ENCODE measurements at regions not wholly inside any gene's neighbourhood (a gene's known extent, or its start where the extent isn't known, plus 50 kb on each side); places are given as distances from the start of the nearest gene placed in this dataset.

DNA sequence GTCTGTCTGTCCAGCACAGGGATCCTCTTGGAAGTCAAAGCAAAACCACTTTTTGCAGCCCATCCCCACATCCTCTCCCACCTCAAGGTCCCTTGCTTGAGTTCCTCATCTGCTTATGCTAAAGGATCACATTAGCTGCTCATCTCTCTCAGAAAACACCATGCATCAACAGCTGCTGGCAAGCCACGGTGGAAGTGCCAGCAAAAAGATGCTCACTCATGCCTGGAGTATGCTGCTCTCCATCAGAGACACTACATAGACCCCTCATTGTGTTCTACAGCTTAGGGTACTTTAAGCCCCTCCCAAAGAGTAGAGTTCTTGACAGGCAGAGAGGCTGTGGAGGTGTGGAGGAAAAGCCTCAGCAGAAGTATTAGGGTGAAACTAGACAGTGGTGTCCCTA is 94.6 kb upstream of the COL8A1 start:
- Histone ChIP-seq H3K27ac (no peak overlapping the region), H3K4me1 (peaks cover 0 to 24% (median 0%) of the 10 kb centered on the region in 3 donors), H3K36me3 (no peaks in the 10 kb centered on the region), H3K4me3 (no peak overlapping the region), H3K27me3 (no peaks in the 10 kb centered on the region), H3K9me3 (no peaks in the 10 kb centered on the region)
- TF ChIP-seq POLR2A (IDR thresholded peaks at IDR 0.05) = no peak
- TF ChIP-seq, protein P1, sequence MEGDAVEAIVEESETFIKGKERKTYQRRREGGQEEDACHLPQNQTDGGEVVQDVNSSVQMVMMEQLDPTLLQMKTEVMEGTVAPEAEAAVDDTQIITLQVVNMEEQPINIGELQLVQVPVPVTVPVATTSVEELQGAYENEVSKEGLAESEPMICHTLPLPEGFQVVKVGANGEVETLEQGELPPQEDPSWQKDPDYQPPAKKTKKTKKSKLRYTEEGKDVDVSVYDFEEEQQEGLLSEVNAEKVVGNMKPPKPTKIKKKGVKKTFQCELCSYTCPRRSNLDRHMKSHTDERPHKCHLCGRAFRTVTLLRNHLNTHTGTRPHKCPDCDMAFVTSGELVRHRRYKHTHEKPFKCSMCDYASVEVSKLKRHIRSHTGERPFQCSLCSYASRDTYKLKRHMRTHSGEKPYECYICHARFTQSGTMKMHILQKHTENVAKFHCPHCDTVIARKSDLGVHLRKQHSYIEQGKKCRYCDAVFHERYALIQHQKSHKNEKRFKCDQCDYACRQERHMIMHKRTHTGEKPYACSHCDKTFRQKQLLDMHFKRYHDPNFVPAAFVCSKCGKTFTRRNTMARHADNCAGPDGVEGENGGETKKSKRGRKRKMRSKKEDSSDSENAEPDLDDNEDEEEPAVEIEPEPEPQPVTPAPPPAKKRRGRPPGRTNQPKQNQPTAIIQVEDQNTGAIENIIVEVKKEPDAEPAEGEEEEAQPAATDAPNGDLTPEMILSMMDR (IDR thresholded peaks at IDR 0.05) = no peak
- WGBS, 2 donors = 0% methylated on average over 1 of the region's 1 CpG
- DNase-seq = no peak
- intact Hi-C loops (cut with DNase I) = no loop called here

DNA sequence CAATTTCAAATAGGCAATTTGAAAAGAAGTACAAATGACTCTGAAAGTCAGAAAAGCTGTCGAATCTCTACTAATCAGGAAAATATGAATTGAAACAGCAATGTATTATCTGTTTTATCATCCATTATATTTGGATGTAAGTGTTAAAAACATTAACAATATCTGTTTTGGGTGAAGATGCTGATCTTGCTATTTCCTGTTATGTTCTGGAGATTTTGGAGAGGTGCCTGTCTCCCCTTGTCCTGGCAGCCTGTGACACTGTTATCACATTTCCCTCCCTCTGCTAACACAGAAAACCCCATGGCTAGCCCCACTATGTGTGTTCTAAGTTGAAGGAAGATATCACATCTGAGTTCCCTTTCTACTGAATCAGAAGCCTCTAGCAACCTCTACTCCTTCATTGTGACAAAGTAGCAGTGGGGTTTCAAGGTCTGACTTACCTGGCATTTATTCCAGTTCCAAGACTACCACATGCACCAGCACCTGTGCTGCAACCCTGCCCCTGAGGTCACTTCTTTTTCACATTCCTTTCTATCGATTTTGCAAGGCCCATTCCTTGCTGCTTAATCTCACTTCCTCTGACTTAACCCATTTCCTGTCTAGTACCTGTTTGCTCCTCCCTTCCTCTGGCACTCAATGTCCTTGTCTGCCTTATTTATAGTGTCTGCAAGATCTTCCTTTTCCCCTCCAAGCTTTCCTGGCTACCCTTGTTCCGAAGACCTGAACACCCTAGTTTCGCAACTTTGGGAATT is 95.5 kb upstream of the COL8A1 start:
- intact Hi-C loops (cut with DNase I) = no loop called here
- 55 to 68% methylated on average over 4 of the region's 4 CpGs for WGBS, 2 donors
- no peak for TF ChIP-seq POLR2A (IDR thresholded peaks at IDR 0.05)
- TF ChIP-seq, protein P1 (IDR thresholded peaks at IDR 0.05) = no peak
- Histone ChIP-seq H3K9me3 (no peaks in the 10 kb centered on the region), H3K27ac (no peak overlapping the region), H3K4me1 (peaks cover 0 to 24% (median 0%) of the 10 kb centered on the region in 3 donors), H3K27me3 (no peaks in the 10 kb centered on the region), H3K36me3 (no peaks in the 10 kb centered on the region), H3K4me3 (no peak overlapping the region)
- no peak for DNase-seq

DNA sequence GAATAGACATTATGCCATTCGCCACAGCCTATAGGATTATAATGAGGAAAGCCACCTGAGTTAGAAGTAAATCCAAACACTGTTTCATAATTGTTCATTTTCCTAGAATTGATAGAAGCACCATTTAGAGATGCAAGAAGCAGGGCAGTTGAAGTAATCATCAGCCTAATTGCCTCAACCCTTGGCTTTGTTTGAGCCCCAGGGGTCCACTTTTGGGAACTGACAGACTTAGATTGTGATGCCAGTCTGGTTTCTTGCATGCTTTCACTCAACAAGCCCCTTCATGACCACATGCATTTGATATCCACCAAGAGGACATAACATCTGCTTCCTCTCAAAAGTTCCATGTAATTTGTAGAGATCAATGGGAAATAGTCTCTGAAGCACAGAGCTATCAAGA is 97.2 kb upstream of the COL8A1 start:
- WGBS, 2 donors = 60 to 83% methylated on average over 1 of the region's 1 CpG
- Histone ChIP-seq H3K4me3 (no peak overlapping the region), H3K27me3 (no peaks in the 10 kb centered on the region), H3K9me3 (no peaks in the 10 kb centered on the region), H3K27ac (no peak overlapping the region), H3K36me3 (no peaks in the 10 kb centered on the region), H3K4me1 (peaks cover 0 to 19% (median 0%) of the 10 kb centered on the region in 3 donors)
- DNase-seq = no peak
- TF ChIP-seq, protein P1 (IDR thresholded peaks at IDR 0.05) = no peak
- TF ChIP-seq POLR2A (IDR thresholded peaks at IDR 0.05) = no peak
- intact Hi-C loops (cut with DNase I) = no loop called here

DNA sequence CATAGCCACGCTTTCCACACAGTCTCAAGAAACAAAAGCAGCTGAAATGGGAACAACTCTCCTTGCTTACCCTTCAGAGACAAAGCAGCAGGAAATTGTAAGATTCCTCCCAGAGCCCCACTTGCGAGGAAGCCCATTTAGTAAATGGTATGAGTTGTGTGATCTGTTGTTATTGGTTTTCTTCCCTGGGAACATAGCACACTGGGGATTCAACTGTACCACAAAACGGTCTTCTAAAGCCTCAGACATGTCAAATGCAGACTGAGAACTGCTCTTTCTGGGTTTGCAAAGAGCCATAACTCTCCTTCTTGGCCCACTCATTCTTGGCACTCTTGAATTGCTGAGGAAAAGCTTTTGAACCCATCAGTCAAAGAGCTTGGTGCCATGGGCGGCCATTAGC is 101.0 kb upstream of the COL8A1 start:
- no peaks in the 10 kb centered on the region for H3K4me1 ChIP-seq
- intact Hi-C loops (cut with DNase I) = no loop called here
- no peaks in the 10 kb centered on the region for H3K9me3 ChIP-seq
- H3K27ac ChIP-seq = no peak overlapping the region
- no peak for DNase-seq
- WGBS, 2 donors = 81 to 83% methylated on average over 4 of the region's 4 CpGs
- TF ChIP-seq, protein P1 (IDR thresholded peaks at IDR 0.05) = no peak
- TF ChIP-seq POLR2A (IDR thresholded peaks at IDR 0.05) = no peak
- H3K36me3 ChIP-seq = no peaks in the 10 kb centered on the region
- no peak overlapping the region for H3K4me3 ChIP-seq
- no peaks in the 10 kb centered on the region for H3K27me3 ChIP-seq

DNA sequence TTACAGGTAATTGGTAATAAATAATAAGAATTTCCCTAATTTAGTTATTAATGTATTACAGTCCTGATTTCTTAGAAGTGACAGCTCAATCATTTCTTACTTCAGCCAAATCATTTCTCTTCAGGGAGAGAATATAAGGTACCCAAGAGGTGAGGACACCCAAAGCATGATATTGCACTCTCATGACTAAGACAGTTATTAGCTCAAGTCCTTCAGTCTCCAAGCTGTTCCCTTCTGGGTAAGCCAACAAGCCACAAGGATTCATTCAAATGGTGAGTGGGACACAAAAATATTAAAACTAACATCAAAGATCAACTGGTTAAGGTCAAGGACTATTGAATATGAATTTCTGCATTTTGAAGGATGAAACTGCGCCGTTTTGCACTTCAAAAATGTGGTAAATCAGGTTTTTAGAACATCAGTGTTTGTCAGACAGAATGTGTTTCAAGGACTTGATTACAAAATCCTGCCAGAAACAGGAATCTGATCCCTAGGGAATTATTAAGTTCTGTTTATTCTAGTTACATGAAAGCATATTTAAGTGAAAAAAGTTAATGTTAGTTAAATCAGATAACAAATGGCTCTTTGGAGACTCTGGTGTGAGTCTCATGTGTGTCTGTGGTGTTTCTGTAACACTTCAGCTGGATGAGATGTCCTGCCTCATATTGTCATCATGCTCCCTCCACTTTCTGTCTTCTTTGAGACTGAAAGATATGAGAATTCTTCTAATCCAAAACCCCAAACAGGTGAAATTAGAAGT is 101.7 kb upstream of the COL8A1 start:
- no peaks in the 10 kb centered on the region for H3K27me3 ChIP-seq
- no peaks in the 10 kb centered on the region for H3K9me3 ChIP-seq
- H3K27ac ChIP-seq = no peak overlapping the region
- H3K36me3 ChIP-seq = no peaks in the 10 kb centered on the region
- no peak overlapping the region for H3K4me3 ChIP-seq
- no peak for DNase-seq
- no peaks in the 10 kb centered on the region for H3K4me1 ChIP-seq
- intact Hi-C loops (cut with DNase I) = no loop called here
- no peak for TF ChIP-seq POLR2A (IDR thresholded peaks at IDR 0.05)
- TF ChIP-seq, protein P1 (IDR thresholded peaks at IDR 0.05) = no peak
- WGBS, 2 donors = 60 to 65% methylated on average over 2 of the region's 2 CpGs

All from esophagus squamous epithelium (tissue), 5 donors.